Calu3 (cell line): ENCODE measurements at regions not wholly inside any gene's neighbourhood (a gene's known extent, or its start where the extent isn't known, plus 50 kb on each side); places are given as distances from the start of the nearest gene placed in this dataset.

ENCODE experiments used
- BruUV-seq: library from RNA; stranded (reverse); fragments of 400-500 nt; replicated peaks from 2 replicates; lab custom pipeline; 2021; lab: Mats Ljungman, UMichigan
- CTCF ChIA-PET: fragments of 300-600 bp; sonication (Branson Sonifier 250); formaldehyde crosslinking; loops from one replicate; lab custom pipeline; 2022; ENCODE audit warnings: antibody characterized with exemption; lab: Charles Lee
- DNase-seq: peaks from one replicate; pipeline ENCODE4 v3.0.0; 2022
- H3K27ac Mint-ChIP-seq: one replicate; pipeline ENCODE4 v1.8.0; 2022; ENCODE audit warnings: mixed read lengths; ENCODE audit not compliant: unreplicated experiment
- H3K27me3 Mint-ChIP-seq: one replicate; pipeline ENCODE4 v1.8.0; 2022; ENCODE audit warnings: mixed read lengths; ENCODE audit not compliant: unreplicated experiment
- H3K36me3 Mint-ChIP-seq: one replicate; pipeline ENCODE4 v1.8.0; 2022; ENCODE audit warnings: mild to moderate bottlenecking, moderate library complexity, mixed read lengths; ENCODE audit not compliant: insufficient read depth, unreplicated experiment
- H3K4me1 Mint-ChIP-seq: one replicate; pipeline ENCODE4 v1.8.0; 2022; ENCODE audit warnings: mild to moderate bottlenecking, low read depth, mixed read lengths; ENCODE audit not compliant: unreplicated experiment
- H3K4me3 Mint-ChIP-seq: one replicate; pipeline ENCODE4 v1.8.0; 2022; ENCODE audit warnings: mild to moderate bottlenecking, low read depth, moderate library complexity, mixed read lengths; ENCODE audit not compliant: unreplicated experiment
- H3K9me3 Mint-ChIP-seq: one replicate; pipeline ENCODE4 v1.8.0; 2022; ENCODE audit warnings: low read depth, mixed read lengths; ENCODE audit not compliant: unreplicated experiment
- CTCF ChIP-seq: fragments of 200-600 bp; IDR thresholded peaks from one replicate; pipeline ENCODE4 v1.8.0; 2022; ENCODE audit warnings: antibody characterized with exemption; ENCODE audit not compliant: unreplicated experiment
- intact Hi-C: fragments of 100-400 bp; cut with micrococcal nuclease; formaldehyde crosslinking; loops from one replicate; pipeline ENCODE4 v1.10.0; 2022; ENCODE audit not compliant: unreplicated experiment

GRCh38 chr2:3000125-3000524 is 377.5 kb downstream of the EIPR1 start:
- H3K9me3 Mint-ChIP-seq = peaks cover 9% of the 10 kb centered on the region
- CTCF ChIA-PET = no interaction called here
- no peak overlapping the region for H3K4me3 Mint-ChIP-seq
- H3K27ac Mint-ChIP-seq = no peak overlapping the region
- no peaks in the 10 kb centered on the region for H3K36me3 Mint-ChIP-seq
- no TSS peak for BruUV-seq
- no peak for TF ChIP-seq CTCF
- no peak for DNase-seq
- no peaks in the 10 kb centered on the region for H3K27me3 Mint-ChIP-seq
- intact Hi-C loops = no loop called here
- H3K4me1 Mint-ChIP-seq = no peaks in the 10 kb centered on the region

- H3K9me3 Mint-ChIP-seq = peaks cover 9% of the 10 kb centered on the region
- CTCF ChIA-PET = no interaction called here
- H3K27me3 Mint-ChIP-seq = no peaks in the 10 kb centered on the region
- intact Hi-C loops = no loop called here
- H3K4me3 Mint-ChIP-seq = no peak overlapping the region
- BruUV-seq = no TSS peak
- DNase-seq = no peak
- no peaks in the 10 kb centered on the region for H3K4me1 Mint-ChIP-seq
- no peak for TF ChIP-seq CTCF
- no peak overlapping the region for H3K27ac Mint-ChIP-seq
- H3K36me3 Mint-ChIP-seq = no peaks in the 10 kb centered on the region
Measured at GRCh38 chr2:2998971-2999370, 378.6 kb downstream of the EIPR1 start.

GRCh38 chr2:2993172-2993692 is 384.4 kb downstream of the EIPR1 start:
- CTCF ChIA-PET = no interaction called here
- H3K4me1 Mint-ChIP-seq = no peaks in the 10 kb centered on the region
- H3K36me3 Mint-ChIP-seq = no peaks in the 10 kb centered on the region
- H3K4me3 Mint-ChIP-seq = no peak overlapping the region
- H3K9me3 Mint-ChIP-seq = peaks cover 22% of the 10 kb centered on the region
- no peaks in the 10 kb centered on the region for H3K27me3 Mint-ChIP-seq
- intact Hi-C loops = no loop called here
- DNase-seq = no peak
- H3K27ac Mint-ChIP-seq = no peak overlapping the region
- no TSS peak for BruUV-seq
- TF ChIP-seq CTCF = no peak

- Mint-ChIP-seq H3K4me1 (no peaks in the 10 kb centered on the region), H3K27me3 (no peaks in the 10 kb centered on the region), H3K27ac (no peak overlapping the region), H3K36me3 (no peaks in the 10 kb centered on the region), H3K9me3 (peaks cover 22% of the 10 kb centered on the region), H3K4me3 (no peak overlapping the region)
- intact Hi-C loops = no loop called here
- CTCF ChIA-PET = no interaction called here
- no peak for DNase-seq
- BruUV-seq = no TSS peak
- no peak for TF ChIP-seq CTCF
Measured at GRCh38 chr2:2992634-2993033, 385.0 kb downstream of the EIPR1 start.
